ENCODE measurements at regions not wholly inside any gene's neighbourhood (a gene's known extent, or its start where the extent isn't known, plus 50 kb on each side); places are given as distances from the start of the nearest gene placed in this dataset.

DNA sequence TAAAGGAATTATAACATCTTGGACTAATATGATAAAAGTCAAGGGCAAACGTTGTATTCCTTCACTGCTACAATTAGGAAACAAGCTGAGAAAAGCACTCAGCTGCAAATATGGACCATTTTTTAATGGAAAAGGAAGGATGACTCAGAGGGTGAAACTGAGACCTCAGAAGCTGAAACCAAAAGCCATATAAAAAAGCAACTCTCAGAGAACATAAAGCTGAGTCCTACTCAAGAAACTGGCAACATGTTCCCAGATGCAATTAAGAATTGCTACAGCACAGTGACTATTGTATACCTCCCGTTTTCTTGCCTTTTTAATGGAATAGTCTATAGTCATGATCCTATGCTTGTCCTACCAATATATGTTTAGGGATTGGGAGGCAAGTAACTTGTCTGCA, 1106.4 kb upstream of the INTU start:
- TF ChIP-seq, protein P1, sequence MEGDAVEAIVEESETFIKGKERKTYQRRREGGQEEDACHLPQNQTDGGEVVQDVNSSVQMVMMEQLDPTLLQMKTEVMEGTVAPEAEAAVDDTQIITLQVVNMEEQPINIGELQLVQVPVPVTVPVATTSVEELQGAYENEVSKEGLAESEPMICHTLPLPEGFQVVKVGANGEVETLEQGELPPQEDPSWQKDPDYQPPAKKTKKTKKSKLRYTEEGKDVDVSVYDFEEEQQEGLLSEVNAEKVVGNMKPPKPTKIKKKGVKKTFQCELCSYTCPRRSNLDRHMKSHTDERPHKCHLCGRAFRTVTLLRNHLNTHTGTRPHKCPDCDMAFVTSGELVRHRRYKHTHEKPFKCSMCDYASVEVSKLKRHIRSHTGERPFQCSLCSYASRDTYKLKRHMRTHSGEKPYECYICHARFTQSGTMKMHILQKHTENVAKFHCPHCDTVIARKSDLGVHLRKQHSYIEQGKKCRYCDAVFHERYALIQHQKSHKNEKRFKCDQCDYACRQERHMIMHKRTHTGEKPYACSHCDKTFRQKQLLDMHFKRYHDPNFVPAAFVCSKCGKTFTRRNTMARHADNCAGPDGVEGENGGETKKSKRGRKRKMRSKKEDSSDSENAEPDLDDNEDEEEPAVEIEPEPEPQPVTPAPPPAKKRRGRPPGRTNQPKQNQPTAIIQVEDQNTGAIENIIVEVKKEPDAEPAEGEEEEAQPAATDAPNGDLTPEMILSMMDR (conservative IDR thresholded peaks at IDR 0.05; ENCODE audit: low read length): no peak
- no peak for DNase-seq (ENCODE audit: low read depth)
- no peak overlapping the region for H3K4me3 ChIP-seq (ENCODE audit: low read length)

DNA sequence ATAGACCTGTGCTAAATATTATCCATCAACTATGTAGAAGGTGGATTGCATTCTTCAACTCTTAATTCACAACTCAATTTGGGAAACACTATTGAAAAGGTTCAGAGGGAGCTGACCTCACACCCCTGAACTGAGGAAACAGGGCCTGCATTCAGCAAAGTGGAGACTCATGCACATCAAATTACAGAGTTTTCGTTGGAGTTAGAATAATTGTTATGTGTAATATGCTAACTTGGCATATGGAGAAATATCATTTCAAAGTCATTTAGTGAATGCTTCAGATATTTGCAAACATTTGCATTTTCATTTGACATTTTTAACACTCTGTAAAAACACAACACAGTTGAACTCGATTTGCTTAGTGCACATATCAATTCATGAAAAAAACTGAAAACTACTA, 1102.8 kb upstream of the INTU start:
- DNase-seq (ENCODE audit: low read depth): no peak
- H3K4me3 ChIP-seq (ENCODE audit: low read length): no peak overlapping the region
- TF ChIP-seq, protein P1 (conservative IDR thresholded peaks at IDR 0.05; ENCODE audit: low read length): no peak

DNA sequence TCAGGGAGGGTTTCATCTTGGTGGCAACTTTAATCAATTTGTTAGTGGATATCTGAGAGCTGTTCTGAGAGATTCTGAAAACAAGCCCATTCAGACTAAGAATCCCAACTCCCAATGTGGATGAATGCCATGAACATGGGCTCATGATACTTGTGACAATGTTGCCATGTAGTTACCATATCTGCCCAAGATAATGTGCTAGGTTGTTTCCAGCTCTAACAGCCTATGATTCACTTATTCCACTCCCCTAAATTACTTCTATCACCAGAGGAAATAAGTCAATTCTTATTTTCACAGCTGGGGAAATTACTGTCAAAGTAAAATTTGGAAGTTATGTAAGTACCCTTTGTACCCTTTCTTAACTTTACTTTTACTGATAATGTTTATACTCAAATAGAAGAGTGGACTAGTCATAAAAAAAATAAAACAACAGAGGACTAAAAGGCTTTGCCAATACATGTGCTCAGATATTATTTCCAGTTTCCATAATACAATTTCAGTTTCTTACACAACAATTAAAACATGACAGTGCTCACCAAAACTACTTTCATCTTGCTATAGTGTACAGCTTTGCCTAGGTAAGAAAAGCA, 1101.7 kb upstream of the INTU start:
- DNase-seq (ENCODE audit: low read depth): no peak
- no peak overlapping the region for H3K4me3 ChIP-seq (ENCODE audit: low read length)
- TF ChIP-seq, protein P1 (conservative IDR thresholded peaks at IDR 0.05; ENCODE audit: low read length): no peak

DNA sequence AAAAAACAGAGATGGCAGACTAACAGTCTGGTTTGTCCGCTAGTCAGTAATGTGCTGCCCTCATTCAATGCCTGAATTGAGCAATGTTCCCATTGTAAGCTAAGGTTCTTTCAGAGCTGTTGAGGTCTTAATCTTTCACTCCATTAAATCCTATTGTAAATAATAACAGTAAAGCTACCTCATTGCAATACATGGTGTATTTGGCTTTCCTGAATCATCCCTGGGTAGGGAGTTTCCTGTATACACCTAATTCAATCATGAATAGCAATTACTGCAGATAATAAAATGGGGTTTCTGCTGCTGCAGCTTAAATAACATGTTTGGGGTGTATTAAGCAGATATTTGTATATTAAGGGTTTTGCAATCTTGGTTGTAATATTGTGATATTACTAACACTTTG, 1100.2 kb upstream of the INTU start:
- TF ChIP-seq, protein P1 (conservative IDR thresholded peaks at IDR 0.05; ENCODE audit: low read length): no peak
- no peak overlapping the region for H3K4me3 ChIP-seq (ENCODE audit: low read length)
- DNase-seq (ENCODE audit: low read depth): no peak

DNA sequence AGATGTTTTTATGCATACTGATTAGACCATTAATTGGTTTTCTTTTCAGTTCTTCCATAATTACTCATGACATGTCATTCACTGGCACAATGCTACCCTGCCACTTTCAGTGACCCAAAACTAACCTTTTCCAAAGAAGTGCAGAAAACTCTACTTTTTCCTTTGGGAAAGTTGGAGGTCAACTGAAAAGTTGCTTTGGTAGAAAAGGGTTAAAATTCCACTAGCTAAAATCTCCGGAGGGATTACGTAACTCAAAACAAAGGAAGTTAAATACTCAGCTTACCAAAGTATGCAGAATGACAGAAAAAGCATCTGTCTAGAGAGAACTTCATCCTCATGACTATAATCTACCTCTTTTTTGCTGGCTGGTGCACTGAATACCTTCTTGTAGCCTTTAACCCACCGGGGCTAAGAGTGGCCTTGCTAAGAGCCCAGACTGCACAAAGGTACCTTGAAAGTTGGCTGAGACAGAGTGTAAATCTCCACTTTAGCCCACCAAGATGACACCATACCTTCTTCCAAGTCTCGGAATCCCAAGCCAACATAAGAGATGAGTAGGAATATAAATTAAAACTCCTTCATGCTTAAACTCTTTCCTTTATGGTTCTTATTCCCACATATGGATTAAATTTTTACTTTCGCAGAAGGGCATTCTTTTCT, 1099.5 kb upstream of the INTU start:
- DNase-seq (ENCODE audit: low read depth): peak; percentile 31
- TF ChIP-seq, protein P1 (conservative IDR thresholded peaks at IDR 0.05; ENCODE audit: low read length): no peak

DNA sequence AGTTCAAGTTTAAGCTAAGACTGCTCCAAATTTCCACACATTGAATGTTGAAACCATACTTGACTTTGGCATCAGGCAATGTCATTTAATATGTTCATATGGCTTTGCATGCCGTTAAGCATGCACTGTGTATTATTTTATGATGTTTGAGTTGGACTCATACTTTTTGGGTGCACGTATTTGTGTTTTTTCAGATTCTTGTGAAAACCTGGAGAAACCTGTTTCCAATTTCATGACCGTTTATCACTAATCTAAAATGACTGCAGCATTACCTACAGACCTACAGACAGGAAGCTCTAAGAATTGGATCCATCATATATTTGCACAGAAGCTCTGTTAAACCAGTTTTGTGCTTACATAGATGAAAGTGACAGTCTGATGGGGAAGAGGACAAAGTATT, 1093.0 kb upstream of the INTU start:
- no peak for DNase-seq (ENCODE audit: low read depth)
- TF ChIP-seq, protein P1 (conservative IDR thresholded peaks at IDR 0.05; ENCODE audit: low read length): no peak
- H3K4me3 ChIP-seq (ENCODE audit: low read length): no peak overlapping the region

More for the DNA sequence above, 1099.5 kb upstream of the INTU start:
- no peak overlapping the region for H3K4me3 ChIP-seq (ENCODE audit: low read length)

DNA sequence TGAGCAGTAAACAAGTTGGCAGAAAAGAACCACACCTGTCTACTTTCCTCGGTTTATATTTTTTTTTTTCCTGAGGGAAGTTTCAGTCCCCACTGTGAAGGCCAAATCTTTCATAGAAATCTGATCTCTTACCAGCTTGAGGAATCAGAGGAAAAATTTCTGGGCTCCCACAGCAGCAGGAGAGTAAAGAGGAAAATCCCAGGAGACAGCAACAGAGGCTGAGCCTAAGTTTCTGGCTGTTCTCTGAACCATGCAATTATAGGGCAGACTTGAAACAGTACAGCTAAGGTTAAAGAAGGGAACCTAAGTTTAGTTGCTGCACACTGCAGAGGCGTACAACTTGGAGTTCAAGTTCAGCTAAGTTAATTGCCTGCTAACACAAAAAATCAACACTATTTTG, 1090.9 kb upstream of the INTU start:
- TF ChIP-seq, protein P1 (conservative IDR thresholded peaks at IDR 0.05; ENCODE audit: low read length): no peak
- DNase-seq (ENCODE audit: low read depth): no peak

More for the DNA sequence above, 1090.9 kb upstream of the INTU start:
- H3K4me3 ChIP-seq (ENCODE audit: low read length): no peak overlapping the region
